ENCODE measurements at regions not wholly inside any gene's neighbourhood (a gene's known extent, or its start where the extent isn't known, plus 50 kb on each side); places are given as distances from the start of the nearest gene placed in this dataset.
"Not testable (repeated sequence)": the region's sequence is repeated elsewhere in the genome, so short reads cannot be mapped to it uniquely, and the experiment has no call there.

GRCh38 chr14:105682442-105682841 is 156.1 kb downstream of the TMEM121 start:
- DNase-seq: not testable (repeated sequence)

DNA sequence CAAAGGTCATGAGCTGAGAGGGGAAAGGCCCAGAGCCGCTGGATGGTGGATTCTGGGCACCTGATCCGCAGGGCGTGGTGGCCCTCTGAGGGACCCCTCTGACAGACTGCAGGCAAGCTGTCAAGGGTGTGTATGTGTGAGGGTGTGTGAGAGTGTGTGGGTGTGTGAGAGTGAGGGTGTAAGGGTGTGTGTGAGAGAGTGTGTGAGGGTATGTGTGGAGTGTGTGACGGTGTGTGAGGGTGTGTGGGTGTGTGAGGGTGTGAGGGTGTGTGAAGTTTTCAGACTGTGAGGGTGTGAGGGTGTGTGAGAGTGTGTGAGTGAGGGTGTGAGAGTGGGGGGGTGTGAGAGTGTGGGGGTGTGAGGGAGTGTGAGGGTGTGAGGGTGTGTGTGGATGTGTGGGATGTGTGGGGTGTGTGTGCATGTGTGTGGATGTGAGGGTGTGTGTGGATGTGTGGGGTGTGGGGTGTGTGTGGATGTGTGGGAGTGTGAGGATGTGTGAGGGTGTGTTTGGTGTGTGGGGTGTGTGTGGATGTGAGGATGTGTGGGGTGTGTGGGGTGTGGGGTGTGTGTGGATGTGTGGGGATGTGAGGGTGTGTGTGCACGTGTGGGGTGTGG is 156.7 kb downstream of the TMEM121 start:
- no peak for DNase-seq

- DNase-seq: not testable (repeated sequence)
Observed at GRCh38 chr14:105684056-105684455, 157.7 kb downstream of the TMEM121 start.

- not testable (repeated sequence) for DNase-seq
Observed at GRCh38 chr14:105684597-105684996, 158.2 kb downstream of the TMEM121 start.

- DNase-seq: no peak
Observed at GRCh38 chr14:105685003-105685402, 158.6 kb downstream of the TMEM121 start.

DNA sequence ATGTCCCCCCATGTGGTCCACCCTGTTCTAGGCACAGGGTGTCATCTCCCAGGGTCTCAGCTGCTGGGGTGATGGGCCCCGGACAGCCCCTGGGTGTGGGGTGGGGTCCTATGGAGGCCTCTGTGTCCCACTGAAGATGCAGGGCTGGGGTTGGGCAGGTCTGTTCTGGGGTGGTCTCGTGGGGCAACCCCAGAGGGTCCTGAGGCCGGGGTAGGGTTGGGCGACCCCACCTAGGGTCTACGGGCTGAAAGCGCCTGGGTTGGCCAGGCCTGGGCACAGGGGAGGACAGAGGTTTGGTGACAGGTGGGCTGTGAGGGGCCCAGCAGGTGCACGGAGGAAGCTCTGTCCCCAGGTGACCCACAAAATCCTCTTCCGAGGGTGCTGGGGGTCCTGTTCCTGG is 159.2 kb downstream of the TMEM121 start:
- DNase-seq: not testable (repeated sequence)

- not testable (repeated sequence) for DNase-seq
Observed at GRCh38 chr14:105686050-105686449, 159.7 kb downstream of the TMEM121 start.

GRCh38 chr14:105686462-105687170 is 160.2 kb downstream of the TMEM121 start:
- DNase-seq: not testable (repeated sequence)

DNA sequence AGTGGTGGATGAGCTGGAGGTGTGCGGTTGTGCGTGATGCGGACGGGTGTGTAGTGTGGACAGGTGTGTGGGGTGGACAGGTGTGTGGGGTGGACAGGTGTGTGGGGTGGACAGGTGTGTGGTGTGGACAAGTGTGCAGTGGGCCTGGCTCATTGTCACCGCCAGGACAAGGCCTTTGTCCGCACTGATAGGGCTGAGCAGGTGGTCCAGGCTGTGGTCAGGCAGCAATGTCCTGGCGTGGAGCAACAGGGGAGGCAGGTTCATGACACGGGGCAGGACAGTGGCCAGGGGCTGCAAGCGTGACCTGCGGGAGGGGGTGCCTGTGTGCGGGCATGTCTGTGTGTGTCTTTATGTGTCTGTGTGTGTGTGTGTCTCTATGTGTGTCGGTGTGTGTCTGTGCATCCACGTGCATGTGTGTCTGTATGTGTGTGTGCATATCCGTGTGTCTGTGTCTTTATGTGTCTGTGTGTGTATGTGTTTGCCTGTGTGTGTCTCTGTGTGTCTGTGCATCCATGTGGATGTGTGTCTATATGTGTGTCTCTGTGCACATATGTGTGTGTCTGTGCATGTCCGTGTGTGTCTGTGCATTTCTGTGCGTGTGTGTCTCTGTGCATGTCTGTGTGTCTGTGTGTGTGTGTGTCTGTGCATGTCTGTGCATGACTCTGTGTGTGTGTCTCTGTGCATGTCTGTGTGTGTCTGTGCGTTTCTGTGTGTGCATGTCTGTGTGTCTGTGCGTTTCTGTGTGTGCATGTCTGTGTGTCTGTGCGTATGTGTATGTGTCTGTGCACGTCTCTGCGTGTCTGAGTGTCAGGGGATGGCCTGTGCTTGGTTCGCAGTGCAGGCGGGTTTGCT is 161.0 kb downstream of the TMEM121 start:
- not testable (repeated sequence) for DNase-seq

DNA sequence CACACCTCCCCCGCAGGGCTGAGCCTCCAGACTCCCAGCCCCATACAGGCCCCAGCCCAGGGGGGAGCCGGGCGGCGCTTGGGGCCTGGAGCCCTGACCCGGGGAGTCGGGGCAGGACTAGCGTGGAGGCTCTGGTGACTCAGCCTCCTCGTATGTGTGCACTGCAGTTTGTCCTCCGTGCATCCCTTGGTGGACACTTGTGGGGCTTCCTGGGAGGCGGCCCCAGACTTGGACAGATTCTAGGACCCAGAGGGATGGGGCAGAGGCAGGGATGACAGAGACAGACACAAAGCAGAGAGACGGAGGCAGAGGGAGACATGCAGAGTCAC is 161.6 kb downstream of the TMEM121 start:
- not testable (repeated sequence) for DNase-seq

- not testable (repeated sequence) for DNase-seq
Observed at GRCh38 chr14:105688664-105689221, 162.4 kb downstream of the TMEM121 start.

DNA sequence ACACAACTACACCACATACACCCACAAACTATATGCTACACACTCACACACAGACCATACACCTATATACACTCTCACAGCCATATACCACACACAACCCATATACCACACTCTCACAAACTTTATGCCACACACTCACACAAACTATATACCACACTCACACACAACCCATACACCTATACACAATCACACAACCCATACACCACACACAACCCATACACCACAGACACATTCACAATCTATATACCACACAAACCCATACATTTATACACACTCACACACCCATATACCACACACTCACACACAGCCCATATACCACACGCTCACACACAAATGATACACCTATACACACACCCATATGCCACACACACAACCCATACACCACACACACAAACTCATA is 163.3 kb downstream of the TMEM121 start:
- no peak for DNase-seq

- no peak for DNase-seq
Observed at GRCh38 chr14:105690671-105691070, 164.3 kb downstream of the TMEM121 start.

DNA sequence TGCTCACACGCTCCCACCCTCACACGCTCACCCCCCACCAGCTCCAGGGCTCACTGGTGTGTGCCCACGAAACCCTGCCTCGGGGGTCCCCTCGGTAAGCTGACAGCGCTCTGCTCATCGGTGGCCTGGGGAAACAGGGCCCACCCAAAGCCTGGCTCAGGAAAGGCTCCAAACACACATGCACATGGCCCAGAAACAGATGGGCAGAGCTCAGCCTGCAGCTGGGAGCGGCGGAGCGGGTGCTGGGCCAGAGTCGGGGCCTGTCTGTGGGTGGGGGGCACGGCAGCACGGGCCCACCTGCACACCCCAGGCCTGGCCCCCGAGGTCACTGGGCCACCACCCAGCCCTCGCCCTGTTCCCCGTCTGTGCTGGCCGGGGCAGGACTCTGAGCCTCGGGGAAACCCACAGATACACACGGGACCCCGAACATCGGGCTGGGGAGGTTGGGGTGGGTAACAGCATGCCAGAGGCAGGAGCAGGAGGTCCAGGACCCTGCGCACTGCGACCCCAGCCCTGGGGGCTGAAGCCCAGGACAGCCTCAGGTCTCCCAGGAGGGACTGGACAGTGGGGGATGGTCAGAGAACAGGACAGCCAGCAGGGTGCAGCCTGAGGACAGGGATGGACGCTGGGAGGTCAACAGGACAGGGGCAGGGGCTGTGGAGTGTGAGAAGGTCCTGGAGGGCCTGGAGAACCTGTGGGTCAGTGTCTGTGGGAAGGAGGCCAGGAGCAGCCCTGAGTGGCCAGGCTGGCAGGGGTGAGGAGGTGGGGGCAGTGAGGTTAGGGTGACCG is 165.1 kb downstream of the TMEM121 start:
- not testable (repeated sequence) for DNase-seq

DNA sequence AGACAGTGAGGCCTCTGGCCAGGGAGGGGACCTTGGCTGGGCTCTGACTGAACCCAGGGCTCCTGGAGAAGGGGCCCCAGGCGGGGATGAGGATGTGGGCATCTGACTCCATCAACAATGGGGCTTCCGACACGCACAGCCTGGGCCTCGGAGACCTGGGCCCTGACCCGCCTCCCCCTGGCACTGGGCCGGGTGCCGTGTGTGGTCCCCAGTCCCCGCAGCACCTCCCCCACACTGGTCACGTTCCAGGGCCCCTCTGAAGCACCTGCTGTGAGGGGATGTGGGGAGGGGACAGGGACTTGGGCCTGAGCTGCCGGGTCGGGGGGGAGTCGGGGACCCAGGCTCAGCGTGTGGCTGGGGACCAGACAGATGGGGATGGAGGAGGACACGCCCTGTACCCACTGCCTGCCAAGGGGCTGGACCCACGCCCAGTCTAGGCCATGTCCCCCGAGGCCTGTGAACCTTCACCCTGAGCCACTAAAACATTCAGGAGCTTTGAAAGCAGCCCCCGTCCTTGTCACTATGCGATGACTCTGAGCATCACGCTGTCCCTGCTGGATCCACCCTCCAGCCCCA is 165.8 kb downstream of the TMEM121 start:
- not testable (repeated sequence) for DNase-seq

DNA sequence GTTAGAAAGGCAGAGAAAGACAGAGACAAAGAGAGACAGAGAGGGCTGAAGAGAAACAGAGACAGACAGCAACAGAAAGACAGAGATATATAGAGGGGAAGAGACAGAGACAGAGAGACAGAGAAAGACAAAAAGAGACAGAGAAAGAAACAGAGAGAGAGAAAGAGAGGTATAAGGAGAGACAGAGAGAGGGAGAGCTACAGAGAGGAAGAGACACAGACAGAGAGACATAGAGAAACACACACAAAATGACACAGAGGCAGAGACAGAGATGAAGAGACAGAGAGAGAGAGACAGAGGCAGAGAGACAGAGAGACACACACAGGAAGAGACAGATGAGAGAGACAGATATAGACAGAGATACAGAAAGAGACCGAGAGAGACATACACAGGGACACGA is 168.6 kb downstream of the TMEM121 start:
- no peak for DNase-seq

GRCh38 chr14:105696388-105696787 is 170.0 kb downstream of the TMEM121 start:
- DNase-seq: not testable (repeated sequence)

- DNase-seq: not testable (repeated sequence)
Observed at GRCh38 chr14:105697414-105697813, 171.0 kb downstream of the TMEM121 start.

- not testable (repeated sequence) for DNase-seq
Observed at GRCh38 chr14:105697955-105698354, 171.6 kb downstream of the TMEM121 start.

- DNase-seq: not testable (repeated sequence)
Observed at GRCh38 chr14:105698940-105699556, 172.7 kb downstream of the TMEM121 start.

- not testable (repeated sequence) for DNase-seq
Observed at GRCh38 chr14:105699706-105700105, 173.3 kb downstream of the TMEM121 start.

Measured in effector CD8-positive, alpha-beta T cell (primary cell).